ENCODE measurements at regions not wholly inside any gene's neighbourhood (a gene's known extent, or its start where the extent isn't known, plus 50 kb on each side); places are given as distances from the start of the nearest gene placed in this dataset.

DNA sequence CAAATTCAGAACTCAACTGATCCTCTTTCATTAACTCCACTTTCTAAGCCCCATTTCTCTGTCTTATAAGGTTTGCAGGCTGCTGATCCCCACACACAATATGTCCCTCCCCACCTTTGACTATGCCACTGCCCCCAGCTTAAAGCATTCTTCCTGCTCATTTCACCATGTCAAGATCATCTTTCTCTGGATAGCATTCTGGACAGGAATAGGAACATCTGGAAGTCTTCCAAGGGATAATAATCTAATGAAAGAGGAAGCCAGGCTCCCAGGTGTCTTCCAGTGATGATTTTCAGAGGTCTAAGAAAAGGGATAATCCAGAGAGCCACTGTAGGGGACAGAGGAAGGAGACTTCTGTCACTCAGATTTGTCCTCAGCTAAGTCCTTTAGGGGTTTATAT, 54.6 kb upstream of the GALNT15 start:
- TF ChIP-seq, protein P1, sequence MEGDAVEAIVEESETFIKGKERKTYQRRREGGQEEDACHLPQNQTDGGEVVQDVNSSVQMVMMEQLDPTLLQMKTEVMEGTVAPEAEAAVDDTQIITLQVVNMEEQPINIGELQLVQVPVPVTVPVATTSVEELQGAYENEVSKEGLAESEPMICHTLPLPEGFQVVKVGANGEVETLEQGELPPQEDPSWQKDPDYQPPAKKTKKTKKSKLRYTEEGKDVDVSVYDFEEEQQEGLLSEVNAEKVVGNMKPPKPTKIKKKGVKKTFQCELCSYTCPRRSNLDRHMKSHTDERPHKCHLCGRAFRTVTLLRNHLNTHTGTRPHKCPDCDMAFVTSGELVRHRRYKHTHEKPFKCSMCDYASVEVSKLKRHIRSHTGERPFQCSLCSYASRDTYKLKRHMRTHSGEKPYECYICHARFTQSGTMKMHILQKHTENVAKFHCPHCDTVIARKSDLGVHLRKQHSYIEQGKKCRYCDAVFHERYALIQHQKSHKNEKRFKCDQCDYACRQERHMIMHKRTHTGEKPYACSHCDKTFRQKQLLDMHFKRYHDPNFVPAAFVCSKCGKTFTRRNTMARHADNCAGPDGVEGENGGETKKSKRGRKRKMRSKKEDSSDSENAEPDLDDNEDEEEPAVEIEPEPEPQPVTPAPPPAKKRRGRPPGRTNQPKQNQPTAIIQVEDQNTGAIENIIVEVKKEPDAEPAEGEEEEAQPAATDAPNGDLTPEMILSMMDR (IDR thresholded peaks at IDR 0.05; ENCODE audit: control insufficient read depth, insufficient read depth, low read depth, low read length, missing control alignments), result no peak
- no peak for DNase-seq (ENCODE audit: low read depth)
- no peak overlapping the region for H3K4me3 ChIP-seq (ENCODE audit: control insufficient read depth, low read depth, low read length)

DNA sequence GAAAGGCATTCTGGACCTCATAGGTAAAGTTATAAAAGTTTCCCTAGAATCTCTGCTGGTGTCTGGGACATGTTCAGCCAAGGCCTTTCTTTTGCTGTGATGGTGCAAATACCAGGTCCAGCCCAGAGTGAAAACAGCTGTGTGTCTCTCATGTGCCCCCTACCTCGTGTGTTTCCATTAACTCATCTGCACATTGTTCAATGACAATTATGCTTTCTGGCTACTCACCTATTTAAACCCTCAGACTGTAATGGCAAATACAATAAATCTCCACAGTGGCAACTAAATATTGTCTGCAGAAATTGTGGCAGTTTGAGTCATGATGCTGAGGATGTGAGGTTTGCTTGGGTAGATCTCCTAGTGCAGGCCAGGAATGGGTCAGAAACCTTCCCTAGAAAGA, 53.1 kb upstream of the GALNT15 start:
- TF ChIP-seq, protein P1 (IDR thresholded peaks at IDR 0.05; ENCODE audit: control insufficient read depth, insufficient read depth, low read depth, low read length, missing control alignments), result no peak
- no peak overlapping the region for H3K4me3 ChIP-seq (ENCODE audit: control insufficient read depth, low read depth, low read length)
- no peak for DNase-seq (ENCODE audit: low read depth)

DNA sequence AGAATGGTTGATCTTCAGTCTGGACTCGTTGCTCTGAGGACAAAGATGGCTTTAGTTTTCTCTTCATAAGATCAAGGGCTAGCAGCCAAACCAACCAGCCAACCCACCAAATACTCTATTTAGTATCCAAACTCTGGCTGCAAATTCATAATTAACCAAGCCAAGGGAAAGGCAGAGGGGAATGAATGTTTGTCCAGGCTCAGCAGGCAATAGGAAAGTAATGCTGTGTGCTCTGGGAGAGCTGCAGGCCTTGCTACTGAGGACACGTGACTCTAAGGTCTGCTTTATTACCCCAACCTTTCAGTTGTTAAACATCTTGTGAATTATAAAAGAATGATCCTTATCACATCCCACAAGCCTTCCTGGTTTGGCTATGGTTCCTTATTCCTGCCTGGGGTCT, 52.3 kb upstream of the GALNT15 start:
- TF ChIP-seq, protein P1 (IDR thresholded peaks at IDR 0.05; ENCODE audit: control insufficient read depth, insufficient read depth, low read depth, low read length, missing control alignments), result no peak
- no peak overlapping the region for H3K4me3 ChIP-seq (ENCODE audit: control insufficient read depth, low read depth, low read length)
- DNase-seq (ENCODE audit: low read depth), result no peak

DNA sequence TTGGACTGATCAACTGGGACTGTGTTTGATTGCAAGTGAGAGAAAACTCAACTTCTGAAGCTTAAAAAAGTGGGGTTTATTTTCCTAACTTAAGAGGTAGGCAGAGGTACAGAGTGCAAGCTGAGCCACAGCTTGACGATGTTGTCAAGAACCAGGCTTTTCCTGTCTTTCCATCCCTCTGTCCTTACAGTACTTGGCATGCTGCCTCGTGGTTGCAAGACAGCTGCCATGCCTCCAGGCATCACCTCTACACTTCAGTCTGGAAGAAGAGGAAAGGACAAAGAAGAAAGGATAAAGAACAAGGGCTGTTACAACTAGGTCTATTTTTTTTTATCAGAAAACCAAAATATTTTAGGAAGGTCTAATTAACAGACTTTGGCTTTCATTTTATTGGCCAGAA, 51.8 kb upstream of the GALNT15 start:
- TF ChIP-seq, protein P1 (IDR thresholded peaks at IDR 0.05; ENCODE audit: control insufficient read depth, insufficient read depth, low read depth, low read length, missing control alignments), result no peak
- DNase-seq (ENCODE audit: low read depth), result no peak
- H3K4me3 ChIP-seq (ENCODE audit: control insufficient read depth, low read depth, low read length), result no peak overlapping the region

DNA sequence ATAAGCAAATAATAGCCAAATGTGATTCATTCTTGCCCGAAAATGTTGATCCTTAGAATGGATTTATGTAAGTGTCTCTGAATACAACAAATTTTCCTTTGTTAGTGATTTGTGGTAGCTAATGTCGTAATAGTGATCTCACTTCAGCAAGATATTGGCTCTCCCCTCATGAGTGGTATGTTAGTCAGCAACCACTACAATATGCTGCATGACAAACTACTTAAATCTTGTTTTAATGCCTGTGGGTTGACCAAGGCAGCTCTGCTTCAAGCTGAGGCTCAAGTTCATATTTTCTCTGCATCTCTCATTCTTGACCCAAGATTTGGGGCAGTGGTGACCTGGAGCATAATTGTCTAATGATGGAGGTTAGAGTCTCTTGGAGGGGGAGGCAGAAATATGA, 49.8 kb upstream of the GALNT15 start:
- DNase-seq (ENCODE audit: low read depth), result peak; percentile 99

More for the DNA sequence above, 49.8 kb upstream of the GALNT15 start:
- TF ChIP-seq, protein P1 (IDR thresholded peaks at IDR 0.05; ENCODE audit: control insufficient read depth, insufficient read depth, low read depth, low read length, missing control alignments), result no peak
- no peak overlapping the region for H3K4me3 ChIP-seq (ENCODE audit: control insufficient read depth, low read depth, low read length)

Measured in AG09309 (cell line).